ENCODE measurements at regions not wholly inside any gene's neighbourhood (a gene's known extent, or its start where the extent isn't known, plus 50 kb on each side); places are given as distances from the start of the nearest gene placed in this dataset.

DNA sequence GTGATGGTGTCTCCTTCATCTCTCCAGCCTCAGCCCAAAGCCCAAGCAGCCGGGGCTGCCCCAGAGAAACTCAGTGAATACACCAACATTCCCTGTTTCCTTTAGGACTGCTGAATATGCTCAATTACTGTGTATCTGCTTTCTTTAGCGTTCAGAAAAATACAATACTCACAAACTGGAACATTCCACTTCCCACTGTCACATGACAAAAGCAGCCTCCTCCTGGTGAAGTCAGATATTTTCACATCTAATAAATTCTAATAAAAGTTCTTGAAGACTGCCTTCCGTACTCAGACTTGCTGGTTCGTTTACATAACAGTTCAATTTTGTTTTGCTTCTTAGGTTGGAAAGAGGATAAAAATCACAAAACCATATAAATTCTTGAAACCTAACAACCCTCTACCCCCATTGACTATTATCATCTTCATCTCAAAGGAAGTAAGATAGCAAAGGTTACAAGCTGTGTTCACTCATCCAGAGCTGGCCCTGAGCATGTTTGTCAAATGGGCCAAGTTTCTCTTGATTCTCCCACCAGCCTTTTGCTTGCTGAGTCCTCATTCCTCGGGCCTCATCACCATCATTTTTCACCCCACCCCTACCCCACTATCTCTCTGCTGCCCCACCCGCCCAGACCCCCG, 190.8 kb upstream of the HNRNPA3 start:
- H3K27me3 Mint-ChIP-seq: peaks cover 40% of the 10 kb centered on the region
- TF ChIP-seq, protein P1, sequence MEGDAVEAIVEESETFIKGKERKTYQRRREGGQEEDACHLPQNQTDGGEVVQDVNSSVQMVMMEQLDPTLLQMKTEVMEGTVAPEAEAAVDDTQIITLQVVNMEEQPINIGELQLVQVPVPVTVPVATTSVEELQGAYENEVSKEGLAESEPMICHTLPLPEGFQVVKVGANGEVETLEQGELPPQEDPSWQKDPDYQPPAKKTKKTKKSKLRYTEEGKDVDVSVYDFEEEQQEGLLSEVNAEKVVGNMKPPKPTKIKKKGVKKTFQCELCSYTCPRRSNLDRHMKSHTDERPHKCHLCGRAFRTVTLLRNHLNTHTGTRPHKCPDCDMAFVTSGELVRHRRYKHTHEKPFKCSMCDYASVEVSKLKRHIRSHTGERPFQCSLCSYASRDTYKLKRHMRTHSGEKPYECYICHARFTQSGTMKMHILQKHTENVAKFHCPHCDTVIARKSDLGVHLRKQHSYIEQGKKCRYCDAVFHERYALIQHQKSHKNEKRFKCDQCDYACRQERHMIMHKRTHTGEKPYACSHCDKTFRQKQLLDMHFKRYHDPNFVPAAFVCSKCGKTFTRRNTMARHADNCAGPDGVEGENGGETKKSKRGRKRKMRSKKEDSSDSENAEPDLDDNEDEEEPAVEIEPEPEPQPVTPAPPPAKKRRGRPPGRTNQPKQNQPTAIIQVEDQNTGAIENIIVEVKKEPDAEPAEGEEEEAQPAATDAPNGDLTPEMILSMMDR (conservative IDR thresholded peaks at IDR 0.05): no peak
- H3K27ac Mint-ChIP-seq: no peak overlapping the region
- no peaks in the 10 kb centered on the region for H3K9me3 Mint-ChIP-seq
- H3K4me3 Mint-ChIP-seq: no peak overlapping the region
- no peaks in the 10 kb centered on the region for H3K36me3 Mint-ChIP-seq
- no peak for DNase-seq (ENCODE audit: extremely low spot score, unreplicated experiment)
- H3K4me1 Mint-ChIP-seq (ENCODE audit: unreplicated experiment): peaks cover 17% of the 10 kb centered on the region

DNA sequence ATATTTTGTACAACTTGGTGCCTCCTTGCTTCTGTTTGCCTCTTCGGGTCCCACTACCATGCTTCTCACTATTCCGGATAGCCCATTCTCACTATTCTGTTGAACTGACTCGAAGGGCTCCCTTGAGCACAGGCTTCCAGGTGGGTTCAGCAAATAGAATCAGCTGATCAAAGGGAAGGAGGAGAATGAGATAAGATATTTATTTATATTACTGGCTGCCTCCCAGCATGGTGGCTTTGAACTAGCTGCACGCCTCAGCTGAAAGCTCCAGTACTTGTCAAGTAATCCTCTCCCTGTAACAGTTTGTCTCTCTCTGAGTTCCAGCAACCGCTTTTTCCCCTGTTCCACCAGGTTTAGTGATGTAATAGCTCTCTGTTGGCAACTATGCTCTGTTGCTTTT, 187.8 kb upstream of the HNRNPA3 start:
- DNase-seq (ENCODE audit: extremely low spot score, unreplicated experiment): no peak
- Mint-ChIP-seq H3K27ac (no peak overlapping the region), H3K36me3 (no peaks in the 10 kb centered on the region), H3K4me3 (no peak overlapping the region), H3K27me3 (peaks cover 34% of the 10 kb centered on the region), H3K4me1 (ENCODE audit: unreplicated experiment) (peaks cover 17% of the 10 kb centered on the region), H3K9me3 (no peaks in the 10 kb centered on the region)
- TF ChIP-seq, protein P1 (conservative IDR thresholded peaks at IDR 0.05): no peak

DNA sequence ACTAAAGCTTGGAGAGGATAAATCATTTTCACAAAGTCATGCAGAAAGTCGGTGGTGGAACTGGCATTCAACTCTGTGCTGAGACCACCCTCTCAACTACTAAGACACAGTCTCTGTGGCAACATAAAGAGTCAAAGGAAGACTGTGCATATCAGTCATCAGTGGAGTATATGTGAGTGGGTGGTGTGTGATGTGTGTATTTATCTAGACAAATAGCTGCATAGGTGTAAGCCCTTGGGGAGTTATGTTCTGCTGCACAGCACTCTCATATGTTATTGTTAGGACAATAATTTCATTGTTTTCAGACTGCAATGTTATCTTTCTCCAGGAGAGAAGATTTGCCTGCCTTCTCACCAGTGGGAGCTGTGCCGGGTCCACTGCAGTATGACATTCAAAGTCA, 186.3 kb upstream of the HNRNPA3 start:
- TF ChIP-seq, protein P1 (conservative IDR thresholded peaks at IDR 0.05): no peak
- Mint-ChIP-seq H3K27ac (no peak overlapping the region), H3K4me1 (ENCODE audit: unreplicated experiment) (peaks cover 15% of the 10 kb centered on the region), H3K4me3 (no peak overlapping the region), H3K36me3 (no peaks in the 10 kb centered on the region), H3K9me3 (no peaks in the 10 kb centered on the region), H3K27me3 (peaks cover 33% of the 10 kb centered on the region)
- DNase-seq (ENCODE audit: extremely low spot score, unreplicated experiment): no peak

DNA sequence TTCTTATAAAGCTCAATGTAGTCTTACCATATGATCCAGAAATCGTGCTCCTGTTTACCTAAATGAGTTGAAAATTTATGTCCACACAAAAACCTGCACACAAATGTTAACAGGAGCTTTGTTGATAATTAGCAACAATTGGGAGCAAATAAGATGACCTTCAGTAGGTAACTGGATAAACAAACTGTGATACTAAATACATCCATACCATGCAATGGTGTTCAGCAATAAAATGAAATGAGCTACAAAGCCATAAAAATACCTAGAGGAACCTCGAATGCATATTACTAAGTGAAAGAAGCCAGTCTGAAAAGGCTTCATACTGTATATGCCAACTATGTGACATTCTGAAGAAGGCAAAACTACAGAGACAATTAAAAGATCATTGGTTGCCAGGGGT, 185.6 kb upstream of the HNRNPA3 start:
- Mint-ChIP-seq H3K36me3 (no peaks in the 10 kb centered on the region), H3K4me3 (no peak overlapping the region), H3K9me3 (no peaks in the 10 kb centered on the region), H3K4me1 (ENCODE audit: unreplicated experiment) (peaks cover 19% of the 10 kb centered on the region), H3K27ac (no peak overlapping the region), H3K27me3 (peaks cover 33% of the 10 kb centered on the region)
- no peak for DNase-seq (ENCODE audit: extremely low spot score, unreplicated experiment)
- TF ChIP-seq, protein P1 (conservative IDR thresholded peaks at IDR 0.05): no peak

DNA sequence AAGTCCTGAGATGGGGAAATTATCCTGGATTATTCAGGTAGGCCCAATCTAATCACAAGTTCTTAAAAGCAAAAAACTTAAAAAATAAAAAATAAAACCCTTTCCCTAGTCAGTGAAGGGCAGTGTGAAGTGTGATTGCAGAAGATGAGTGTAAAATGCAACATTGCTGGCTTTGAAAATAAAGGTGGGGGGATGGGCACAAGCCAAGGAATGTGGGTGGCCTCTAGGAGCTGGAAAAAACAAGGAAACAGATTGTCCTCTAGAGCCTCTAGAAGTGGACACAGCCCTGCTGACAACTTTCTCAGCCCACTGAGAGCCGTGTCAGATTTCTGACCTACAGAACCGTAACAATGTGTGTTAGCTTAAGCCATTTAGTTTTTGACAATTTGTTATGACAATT, 184.3 kb upstream of the HNRNPA3 start:
- Mint-ChIP-seq H3K36me3 (no peaks in the 10 kb centered on the region), H3K9me3 (no peaks in the 10 kb centered on the region), H3K27ac (no peak overlapping the region), H3K4me3 (no peak overlapping the region), H3K4me1 (ENCODE audit: unreplicated experiment) (peaks cover 23% of the 10 kb centered on the region), H3K27me3 (peaks cover 41% of the 10 kb centered on the region)
- TF ChIP-seq, protein P1 (conservative IDR thresholded peaks at IDR 0.05): no peak
- DNase-seq (ENCODE audit: extremely low spot score, unreplicated experiment): no peak

DNA sequence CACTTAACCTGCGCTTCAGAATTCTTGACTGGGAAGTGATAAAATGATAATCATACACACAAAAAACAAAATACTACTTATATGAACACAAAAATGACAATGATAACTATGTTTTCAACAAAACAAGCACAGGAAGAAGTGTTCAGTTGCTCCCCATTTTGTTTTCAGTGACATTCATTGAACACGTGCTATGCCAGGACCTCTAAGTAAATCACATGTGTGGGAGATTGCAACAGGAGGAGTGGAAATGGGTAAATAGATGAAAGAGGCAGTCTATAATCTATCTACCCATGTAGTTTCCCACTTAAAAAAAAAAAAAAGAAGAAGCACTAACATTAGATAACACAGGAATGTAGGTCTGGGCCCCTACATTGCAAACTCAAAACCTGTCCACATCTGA, 183.5 kb upstream of the HNRNPA3 start:
- TF ChIP-seq, protein P1 (conservative IDR thresholded peaks at IDR 0.05): no peak
- Mint-ChIP-seq H3K9me3 (peaks cover 3% of the 10 kb centered on the region), H3K27ac (no peak overlapping the region), H3K4me3 (no peak overlapping the region), H3K27me3 (peaks cover 41% of the 10 kb centered on the region), H3K4me1 (ENCODE audit: unreplicated experiment) (peaks cover 23% of the 10 kb centered on the region), H3K36me3 (no peaks in the 10 kb centered on the region)
- DNase-seq (ENCODE audit: extremely low spot score, unreplicated experiment): no peak

Measured in type B pancreatic cell (in vitro differentiated cells).